Lung (tissue), 11 donors: ENCODE measurements at regions not wholly inside any gene's neighbourhood (a gene's known extent, or its start where the extent isn't known, plus 50 kb on each side); places are given as distances from the start of the nearest gene placed in this dataset.

Source experiments
- ATAC-seq: fragments of 200-7000 bp; cut with Tn5 transposase; one replicate; pipeline ENCODE4 v1.9.1; 2020; ENCODE audit warnings: moderate number of reproducible peaks; ENCODE audit not compliant: insufficient read depth, low FRiP score
- DNase-seq, 3 donors: peaks; one replicate each; pipeline ENCODE4 v3.0.0-alpha.2; 2013 to 2017
- H3K27ac ChIP-seq, 2 donors: one replicate each; pipeline ENCODE4 v1.5.1; 2013; ENCODE audit warnings: mild to moderate bottlenecking in 2 of 2, moderate library complexity in 2 of 2, control low read depth in 1 of 2, inconsistent platforms in 1 of 2, low read depth in 1 of 2, low read length in 1 of 2
- H3K27me3 ChIP-seq, 3 donors: one replicate each; pipeline ENCODE4 v1.5.1; 2013; ENCODE audit warnings: low read length in 2 of 3; ENCODE audit not compliant: control insufficient read depth in 3 of 3, insufficient read depth in 3 of 3
- H3K36me3 ChIP-seq, 4 donors: one replicate each; pipeline ENCODE4 v1.5.1; 2013; ENCODE audit warnings: low read length in 4 of 4, mild to moderate bottlenecking in 1 of 4, moderate library complexity in 1 of 4; ENCODE audit not compliant: control insufficient read depth in 4 of 4, insufficient read depth in 4 of 4
- H3K4me1 ChIP-seq, 5 donors: one replicate each; pipeline ENCODE4 v1.5.1; 2013; ENCODE audit warnings: low read length in 5 of 5, mild to moderate bottlenecking in 2 of 5, moderate library complexity in 1 of 5; ENCODE audit not compliant: control insufficient read depth in 5 of 5, insufficient read depth in 5 of 5
- H3K4me3 ChIP-seq: one replicate; pipeline ENCODE4 v1.5.1; 2013; ENCODE audit warnings: mild to moderate bottlenecking, control low read depth, moderate library complexity
- H3K9ac ChIP-seq, 2 donors: one replicate each; pipeline ENCODE4 v1.5.1; 2013; ENCODE audit warnings: low read length in 2 of 2, control low read depth in 1 of 2; ENCODE audit not compliant: insufficient read depth in 1 of 2
- H3K9me3 ChIP-seq, 4 donors: one replicate each; pipeline ENCODE4 v1.5.1; 2013; ENCODE audit warnings: low read length in 3 of 4, mild to moderate bottlenecking in 1 of 4, moderate library complexity in 1 of 4; ENCODE audit not compliant: control insufficient read depth in 4 of 4, insufficient read depth in 3 of 4
- WGBS, 2 donors: extraction: QIAGEN DNeasy Blood & Tissue Kit; methylation state at CpG; one replicate each; pipeline ENCODE4 v1.1.7; 2013; 5-methylcytosine and 5-hydroxymethylcytosine counted together
- TF ChIP-seq, protein P1 (sequence below): IDR thresholded peaks from 2 replicates; pipeline ENCODE4 v1.5.1; 2012; ENCODE audit warnings: mild to moderate bottlenecking; ENCODE audit errors: control extremely low read depth, extremely low read depth
- donor health status: control.
- donor health status: control.
- donor health status: Bipolar disorder and iron deficiency.
- donor health status: healthy.
- donor health status: DM: yes; HTN: yes; CAD: no.

DNA sequence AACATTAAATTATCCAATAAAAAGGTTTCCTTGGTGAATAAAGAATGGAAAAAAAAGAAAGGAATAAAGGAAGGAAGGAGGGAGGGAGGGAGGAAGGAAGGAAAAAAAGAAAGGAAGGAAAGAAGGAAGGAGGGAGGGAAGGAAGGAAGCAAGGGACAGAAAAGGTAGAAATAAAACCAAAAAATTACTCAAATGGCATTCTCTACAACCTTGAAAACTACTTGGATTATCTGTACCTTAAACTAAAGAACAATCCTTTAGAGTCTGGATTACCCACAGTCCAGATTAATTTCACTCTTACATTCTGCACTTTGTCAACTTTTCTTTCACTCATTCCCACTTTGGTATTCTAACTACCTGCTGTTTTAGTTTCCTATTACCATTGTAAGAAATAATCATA is 361.8 kb upstream of the ADGRB3 start:
- no peaks in the 10 kb centered on the region for H3K27me3 ChIP-seq
- no peaks in the 10 kb centered on the region for H3K36me3 ChIP-seq
- DNase-seq (no peak), ATAC-seq (no peak)
- H3K4me3 ChIP-seq: no peak overlapping the region
- no peaks in the 10 kb centered on the region for H3K4me1 ChIP-seq
- no peaks in the 10 kb centered on the region for H3K9me3 ChIP-seq
- TF ChIP-seq, protein P1, sequence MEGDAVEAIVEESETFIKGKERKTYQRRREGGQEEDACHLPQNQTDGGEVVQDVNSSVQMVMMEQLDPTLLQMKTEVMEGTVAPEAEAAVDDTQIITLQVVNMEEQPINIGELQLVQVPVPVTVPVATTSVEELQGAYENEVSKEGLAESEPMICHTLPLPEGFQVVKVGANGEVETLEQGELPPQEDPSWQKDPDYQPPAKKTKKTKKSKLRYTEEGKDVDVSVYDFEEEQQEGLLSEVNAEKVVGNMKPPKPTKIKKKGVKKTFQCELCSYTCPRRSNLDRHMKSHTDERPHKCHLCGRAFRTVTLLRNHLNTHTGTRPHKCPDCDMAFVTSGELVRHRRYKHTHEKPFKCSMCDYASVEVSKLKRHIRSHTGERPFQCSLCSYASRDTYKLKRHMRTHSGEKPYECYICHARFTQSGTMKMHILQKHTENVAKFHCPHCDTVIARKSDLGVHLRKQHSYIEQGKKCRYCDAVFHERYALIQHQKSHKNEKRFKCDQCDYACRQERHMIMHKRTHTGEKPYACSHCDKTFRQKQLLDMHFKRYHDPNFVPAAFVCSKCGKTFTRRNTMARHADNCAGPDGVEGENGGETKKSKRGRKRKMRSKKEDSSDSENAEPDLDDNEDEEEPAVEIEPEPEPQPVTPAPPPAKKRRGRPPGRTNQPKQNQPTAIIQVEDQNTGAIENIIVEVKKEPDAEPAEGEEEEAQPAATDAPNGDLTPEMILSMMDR: no peak
- H3K27ac ChIP-seq: no peak overlapping the region
- no peak overlapping the region for H3K9ac ChIP-seq

DNA sequence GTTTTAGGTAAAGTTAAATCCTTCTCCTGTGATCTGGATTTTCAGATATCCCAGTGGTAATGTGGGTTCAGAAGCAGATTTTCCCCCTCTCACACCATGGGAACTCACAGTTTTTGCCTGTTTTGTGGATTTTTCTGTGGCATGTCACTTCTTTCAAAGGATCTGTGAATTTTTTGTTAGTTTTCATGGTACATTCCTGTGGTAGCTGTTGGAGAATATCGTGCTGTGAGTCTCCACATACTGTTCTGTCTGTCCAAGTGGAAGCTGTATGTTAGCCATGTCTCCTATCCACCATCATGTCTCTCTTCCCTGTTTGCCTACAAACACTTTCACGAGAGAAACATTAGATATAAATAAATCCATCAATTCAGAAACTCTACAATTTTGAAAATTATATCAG is 378.7 kb upstream of the ADGRB3 start:
- Histone ChIP-seq H3K4me3 (no peak overlapping the region), H3K36me3 (no peaks in the 10 kb centered on the region), H3K27me3 (no peaks in the 10 kb centered on the region), H3K9me3 (peaks cover 0 to 10% (median 2%) of the 10 kb centered on the region in 4 donors), H3K27ac (no peak overlapping the region), H3K4me1 (no peaks in the 10 kb centered on the region), H3K9ac (no peak overlapping the region)
- TF ChIP-seq, protein P1: no peak
- ATAC-seq (no peak), DNase-seq (no peak)
- WGBS, 2 donors: 41 to 60% methylated on average over 2 of the region's 2 CpGs

DNA sequence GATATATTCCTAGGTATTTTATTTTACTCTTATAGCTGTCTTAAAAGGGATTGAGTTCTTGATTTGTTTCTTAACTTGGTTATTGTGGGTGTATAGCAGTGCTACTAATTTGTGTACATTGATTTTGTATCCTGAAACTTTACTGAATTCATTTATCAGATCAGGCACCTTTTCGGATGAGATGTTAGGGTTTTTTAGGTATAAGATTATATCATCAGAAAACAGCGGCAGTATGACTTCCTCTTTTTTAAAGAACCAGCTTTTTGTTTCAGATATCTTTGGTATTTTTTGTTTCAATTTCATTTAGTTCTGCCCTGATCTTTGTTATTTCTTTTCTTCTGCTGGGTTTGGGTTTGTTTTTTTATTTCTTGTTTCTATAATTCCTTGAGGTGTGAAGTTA is 382.4 kb upstream of the ADGRB3 start:
- TF ChIP-seq, protein P1: no peak
- H3K9me3 ChIP-seq: peaks cover 0 to 7% (median 2%) of the 10 kb centered on the region in 4 donors

DNA sequence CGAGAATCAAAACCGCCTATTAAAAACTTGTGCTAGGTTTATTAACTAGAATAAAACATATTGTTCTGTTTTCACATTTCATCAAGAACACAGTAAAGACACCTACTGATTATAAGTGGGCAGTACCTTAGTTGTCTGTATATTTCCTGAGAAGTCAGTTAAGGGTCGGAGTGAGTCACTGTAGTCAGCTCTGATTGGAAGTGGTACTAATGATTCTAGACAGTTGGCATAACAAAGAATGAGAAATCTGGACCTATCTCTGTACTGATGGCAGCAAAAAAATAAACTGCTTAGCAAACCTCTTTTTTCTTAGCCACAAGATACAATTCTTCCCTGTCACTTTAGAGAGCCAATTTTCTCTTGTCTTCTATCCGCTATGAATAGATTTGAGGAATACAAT is 387.3 kb upstream of the ADGRB3 start:
- 91% methylated on average over 4 of the region's 4 CpGs for WGBS, 2 donors
- no peak overlapping the region for H3K4me3 ChIP-seq
- peaks cover 0 to 7% (median 0%) of the 10 kb centered on the region in 4 donors for H3K9me3 ChIP-seq
- TF ChIP-seq, protein P1: no peak
- no peaks in the 10 kb centered on the region for H3K4me1 ChIP-seq
- no peak for DNase-seq
- H3K27me3 ChIP-seq: no peaks in the 10 kb centered on the region
- H3K27ac ChIP-seq: no peak overlapping the region
- no peak for ATAC-seq
- H3K36me3 ChIP-seq: no peaks in the 10 kb centered on the region
- H3K9ac ChIP-seq: no peak overlapping the region

More for the DNA sequence above, 382.4 kb upstream of the ADGRB3 start:
- Histone ChIP-seq H3K27ac (no peak overlapping the region), H3K27me3 (no peaks in the 10 kb centered on the region), H3K9ac (no peak overlapping the region), H3K4me1 (no peaks in the 10 kb centered on the region), H3K4me3 (no peak overlapping the region), H3K36me3 (no peaks in the 10 kb centered on the region)
- 31 to 61% methylated on average over 2 of the region's 2 CpGs for WGBS, 2 donors
- no peak for ATAC-seq
- DNase-seq: no peak
